ENCODE measurements at regions not wholly inside any gene's neighbourhood (a gene's known extent, or its start where the extent isn't known, plus 50 kb on each side); places are given as distances from the start of the nearest gene placed in this dataset.
"Not testable (repeated sequence)": the region's sequence is repeated elsewhere in the genome, so short reads cannot be mapped to it uniquely, and the experiment has no call there.

DNA sequence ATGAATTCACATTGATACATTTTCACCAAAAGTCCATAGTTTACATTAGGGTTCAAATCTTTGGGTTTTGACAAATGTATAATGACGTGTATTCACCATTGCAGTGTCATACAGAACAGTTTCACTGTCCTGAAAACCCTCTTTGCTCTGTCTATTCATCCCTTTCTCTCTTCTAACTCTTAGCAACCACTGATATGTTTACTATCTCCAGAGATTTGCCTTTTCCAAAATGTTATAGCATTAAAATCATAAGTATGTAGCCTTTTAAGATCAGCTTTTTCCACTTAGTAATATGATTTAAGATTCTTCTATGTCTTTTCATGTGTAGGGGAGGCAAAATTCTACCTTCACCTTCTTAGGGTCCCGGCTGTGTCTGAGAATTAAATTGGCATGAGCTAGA lies 203.8 kb downstream of the TPRG1 start:
- no peak for DNase-seq (ENCODE audit: low read depth)

- no peak for DNase-seq (ENCODE audit: low read depth)
These were observed 211.9 kb downstream of the TPRG1 start for GRCh38 chr3:189383630-189384029.

DNA sequence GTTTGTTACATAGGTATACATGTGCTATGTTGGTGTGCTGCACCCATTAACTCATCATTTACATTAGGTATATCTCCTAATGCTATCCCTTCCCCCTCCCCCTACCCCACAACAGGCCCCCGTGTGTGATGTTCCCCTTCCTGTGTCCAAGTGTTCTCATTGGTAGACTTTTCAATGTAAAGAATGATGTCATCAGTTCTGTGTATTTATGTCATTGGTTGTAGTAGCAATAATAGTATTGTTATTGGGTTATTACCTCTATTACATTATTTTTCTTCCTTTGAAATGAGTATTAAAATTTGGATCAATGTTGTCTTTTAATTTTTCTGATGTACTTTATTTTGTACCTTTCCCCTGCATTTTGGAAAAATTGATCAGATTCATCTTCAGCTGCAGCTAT lies 214.1 kb downstream of the TPRG1 start:
- not testable (repeated sequence) for DNase-seq (ENCODE audit: low read depth)

DNA sequence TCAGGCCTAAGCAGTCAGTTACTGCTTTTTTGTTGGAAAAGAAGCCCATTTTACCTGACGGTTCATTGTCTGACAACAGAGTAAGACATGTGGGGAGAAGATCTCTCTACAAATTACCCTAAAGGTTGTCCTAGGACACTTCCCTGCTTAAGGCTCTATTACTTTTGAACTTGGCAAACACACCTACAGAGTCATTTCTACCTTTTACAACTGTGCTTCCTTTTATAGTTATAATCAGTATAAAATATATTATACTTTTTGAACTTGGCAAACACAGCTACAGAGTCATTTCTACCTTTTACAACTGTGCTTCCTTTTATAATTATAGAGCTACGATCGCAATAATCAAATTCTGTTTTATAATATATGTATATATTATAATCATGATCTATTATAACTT lies 215.0 kb downstream of the TPRG1 start:
- DNase-seq (ENCODE audit: low read depth): no peak

DNA sequence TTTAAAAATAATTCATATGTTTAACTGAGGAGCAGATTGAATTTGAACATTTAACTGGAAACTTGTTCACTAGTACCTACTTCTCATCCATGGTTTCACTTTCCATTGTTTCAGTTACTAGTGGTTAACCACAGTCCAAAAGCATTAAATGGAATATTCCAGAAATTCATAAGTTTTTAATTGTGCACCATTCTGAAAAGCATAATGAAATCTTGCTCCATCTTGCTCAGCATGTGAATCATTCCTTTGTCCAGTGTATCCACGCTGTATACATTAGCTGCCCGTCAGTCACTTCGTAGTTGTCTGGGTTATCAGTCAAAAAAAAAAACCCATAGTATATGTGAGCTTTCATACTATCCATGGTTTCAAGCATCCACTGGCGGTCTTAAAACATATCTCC lies 217.6 kb downstream of the TPRG1 start:
- no peak for DNase-seq (ENCODE audit: low read depth)

DNA sequence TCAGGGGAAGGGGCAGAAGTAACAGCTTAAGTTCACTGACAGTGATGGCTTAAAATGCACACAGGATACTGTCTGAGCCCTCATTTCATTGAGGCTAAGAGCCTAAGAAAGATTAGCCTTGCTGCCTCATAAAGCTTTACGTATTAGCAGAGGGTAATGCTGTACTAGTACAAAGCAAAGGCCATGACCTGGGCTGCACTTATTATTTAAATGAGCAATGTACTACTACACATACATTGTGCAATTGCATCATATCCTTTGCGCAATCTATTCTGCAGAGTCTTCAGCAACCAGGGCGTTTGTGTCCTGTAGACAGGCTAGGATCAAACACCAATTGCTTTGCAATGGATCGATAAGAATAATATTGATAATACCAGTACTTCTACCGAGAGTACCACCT lies 221.8 kb downstream of the TPRG1 start:
- DNase-seq (ENCODE audit: low read depth): peak; percentile 56

DNA sequence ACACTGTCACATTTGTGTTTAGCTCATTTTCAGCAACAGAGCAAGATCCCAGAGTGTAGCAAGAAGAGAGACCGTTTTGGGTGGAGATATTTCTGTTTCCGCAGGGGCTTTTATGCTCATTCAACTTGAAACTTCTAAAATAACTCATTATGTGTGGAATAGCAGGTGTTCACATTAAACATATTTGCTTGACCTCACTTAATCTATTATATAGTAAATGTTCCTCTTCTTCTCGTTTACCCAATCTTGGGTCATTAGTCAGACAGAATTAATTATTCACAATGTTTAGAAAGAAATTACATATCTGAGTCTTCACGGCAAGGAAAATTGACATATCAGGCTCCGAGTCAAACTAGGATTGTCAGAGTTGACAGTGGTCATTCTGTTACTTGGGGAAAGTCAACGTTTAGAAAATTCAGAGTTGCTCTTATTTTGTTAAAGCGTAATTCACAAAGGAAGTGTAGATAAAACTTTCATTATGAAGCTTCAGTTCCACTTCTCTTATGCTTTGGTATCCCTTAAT lies 222.9 kb downstream of the TPRG1 start:
- DNase-seq (ENCODE audit: low read depth): no peak

GRCh38 chr3:189395825-189396224 lies 224.1 kb downstream of the TPRG1 start:
- DNase-seq (ENCODE audit: low read depth): no peak

DNA sequence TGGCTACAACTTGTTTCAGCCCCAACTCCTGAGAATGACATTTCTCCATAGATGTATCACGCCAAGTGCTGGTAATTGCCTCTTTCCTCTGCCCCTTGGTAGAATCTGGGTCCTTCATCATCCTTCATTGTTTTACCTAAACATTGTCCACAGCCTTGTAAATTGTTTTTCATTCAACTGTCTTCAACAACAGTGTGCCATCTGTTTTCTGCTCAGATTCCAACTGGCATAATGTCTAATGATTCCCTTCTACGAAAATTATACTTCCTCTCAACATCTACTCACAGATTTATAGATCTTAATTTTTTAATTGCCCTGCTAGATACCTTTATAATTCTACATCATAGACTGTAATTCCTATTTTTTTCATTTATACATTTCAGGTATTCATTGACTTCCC lies 226.9 kb downstream of the TPRG1 start:
- DNase-seq (ENCODE audit: low read depth): no peak

- no peak for DNase-seq (ENCODE audit: low read depth)
These were observed 229.4 kb downstream of the TPRG1 start for GRCh38 chr3:189401196-189401595.

GRCh38 chr3:189403194-189403593 lies 228.0 kb upstream of the TP63 start:
- no peak for DNase-seq (ENCODE audit: low read depth)

GRCh38 chr3:189404024-189404423 lies 227.2 kb upstream of the TP63 start:
- no peak for DNase-seq (ENCODE audit: low read depth)

DNA sequence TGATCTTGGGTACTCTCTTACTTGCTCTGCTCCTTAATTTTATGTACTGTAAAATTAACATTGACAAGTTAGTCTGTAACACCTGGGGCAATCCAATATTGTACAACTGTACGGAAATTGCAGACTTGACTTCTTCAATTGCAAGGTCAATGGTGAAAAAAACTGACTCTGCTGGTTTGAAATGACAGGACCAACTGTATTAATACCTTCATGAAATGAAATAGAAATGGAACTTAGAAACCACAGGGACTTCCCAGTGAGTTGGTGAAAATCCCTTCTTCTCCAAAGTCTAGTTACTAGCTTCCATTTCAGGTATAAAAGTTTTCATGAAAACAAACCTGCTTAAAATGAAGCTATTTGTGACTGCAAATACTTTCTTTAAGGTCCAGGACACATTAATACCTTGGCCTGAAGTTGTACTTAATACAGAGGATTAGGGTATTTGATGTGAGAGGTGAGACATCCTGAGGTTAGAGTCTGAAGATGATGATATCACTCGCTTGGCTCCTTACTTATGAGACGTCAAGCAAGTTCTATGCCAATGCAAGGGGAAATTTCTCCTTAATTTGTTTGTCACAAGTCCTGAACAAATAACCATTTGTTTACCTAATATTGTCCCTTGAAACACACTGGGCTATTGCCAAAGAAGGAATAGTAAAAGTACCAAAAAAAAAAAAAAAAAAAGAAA lies 226.2 kb upstream of the TP63 start:
- DNase-seq (ENCODE audit: low read depth): no peak

DNA sequence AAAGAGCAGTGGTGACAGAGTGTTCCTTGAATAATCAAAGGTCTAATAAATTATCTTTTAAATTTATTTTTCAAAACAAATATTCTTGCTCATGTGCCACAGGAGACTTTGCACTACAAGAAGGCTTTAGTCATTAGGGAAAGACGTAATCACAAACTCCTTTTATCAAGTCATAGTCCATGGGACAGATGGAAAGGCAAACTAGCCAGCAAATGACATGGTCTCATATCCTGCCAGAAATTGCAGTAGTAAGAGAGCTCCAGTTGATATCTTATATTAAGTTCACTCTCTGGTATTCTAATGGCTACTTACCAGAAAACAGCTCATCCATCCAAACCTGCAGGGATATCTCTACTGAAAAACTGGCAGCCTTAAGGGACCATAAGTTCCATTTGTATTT lies 225.0 kb upstream of the TP63 start:
- DNase-seq (ENCODE audit: low read depth): no peak

DNA sequence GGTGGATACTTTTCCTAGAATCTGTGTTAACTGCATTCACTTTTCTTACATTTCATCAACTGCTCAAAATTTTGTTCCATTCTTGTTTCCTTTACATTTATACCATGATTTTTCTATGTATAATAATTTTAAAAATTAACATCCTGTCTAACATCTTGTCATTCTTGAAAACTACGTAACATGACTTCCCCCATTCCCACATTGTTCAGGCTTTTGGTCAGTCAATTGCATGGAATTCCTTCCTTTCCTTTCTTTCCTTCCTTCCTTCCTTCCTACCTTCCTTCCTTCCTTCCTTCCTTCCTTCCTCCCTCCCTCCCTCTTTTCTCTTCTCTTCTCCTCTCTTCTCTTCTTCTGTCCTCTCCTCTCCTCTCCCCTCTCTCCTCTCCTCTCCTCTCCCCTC lies 220.7 kb upstream of the TP63 start:
- DNase-seq (ENCODE audit: low read depth): no peak

GRCh38 chr3:189419038-189419437 lies 212.2 kb upstream of the TP63 start:
- DNase-seq (ENCODE audit: low read depth): no peak

GRCh38 chr3:189419683-189420082 lies 211.5 kb upstream of the TP63 start:
- DNase-seq (ENCODE audit: low read depth): no peak

- no peak for DNase-seq (ENCODE audit: low read depth)
These were observed 206.3 kb upstream of the TP63 start for GRCh38 chr3:189424922-189425321.

DNA sequence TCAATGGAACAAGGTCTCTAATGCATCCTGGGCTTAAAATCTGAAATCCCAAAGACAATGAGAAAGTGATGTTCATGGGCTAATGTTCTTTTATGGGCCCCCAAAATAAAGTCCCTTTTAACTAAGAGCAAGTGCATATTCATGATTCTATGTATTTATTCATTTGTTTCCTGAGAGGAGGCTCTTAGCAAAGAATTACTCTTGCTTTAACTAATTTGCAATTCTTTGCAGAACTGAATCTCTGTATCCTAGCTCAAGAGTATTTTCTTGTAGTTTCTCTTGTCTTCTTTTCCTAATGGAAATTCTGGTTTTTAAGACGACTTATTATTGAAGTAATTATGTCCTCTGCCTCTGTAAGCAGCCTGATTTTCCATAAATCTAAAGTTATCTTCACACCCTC lies 202.2 kb upstream of the TP63 start:
- DNase-seq (ENCODE audit: low read depth): no peak

GRCh38 chr3:189430166-189430565 lies 201.0 kb upstream of the TP63 start:
- DNase-seq (ENCODE audit: low read depth): no peak

DNA sequence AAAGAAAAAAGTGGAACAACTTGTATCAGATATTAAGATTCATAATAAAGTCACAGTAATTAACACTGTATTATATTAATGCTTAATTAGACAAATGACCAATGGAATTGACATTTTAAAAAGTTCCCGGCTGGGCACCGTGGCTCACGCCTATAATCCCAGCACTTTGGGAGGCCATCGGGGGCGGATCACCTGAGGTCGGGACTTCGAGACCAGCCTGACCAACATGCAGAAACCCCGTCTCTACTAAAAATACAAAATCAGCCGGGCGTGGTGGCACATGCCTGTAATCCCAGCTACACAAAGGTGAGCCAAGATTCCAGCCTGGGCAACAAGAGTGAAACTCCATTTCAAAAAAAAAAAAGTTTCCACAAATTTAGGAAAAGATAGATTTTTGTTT lies 188.9 kb upstream of the TP63 start:
- DNase-seq (ENCODE audit: low read depth): not testable (repeated sequence)

GRCh38 chr3:189446959-189447560 lies 184.1 kb upstream of the TP63 start:
- DNase-seq (ENCODE audit: low read depth): peak; percentile 18

GRCh38 chr3:189449084-189449483 lies 182.1 kb upstream of the TP63 start:
- DNase-seq (ENCODE audit: low read depth): no peak

DNA sequence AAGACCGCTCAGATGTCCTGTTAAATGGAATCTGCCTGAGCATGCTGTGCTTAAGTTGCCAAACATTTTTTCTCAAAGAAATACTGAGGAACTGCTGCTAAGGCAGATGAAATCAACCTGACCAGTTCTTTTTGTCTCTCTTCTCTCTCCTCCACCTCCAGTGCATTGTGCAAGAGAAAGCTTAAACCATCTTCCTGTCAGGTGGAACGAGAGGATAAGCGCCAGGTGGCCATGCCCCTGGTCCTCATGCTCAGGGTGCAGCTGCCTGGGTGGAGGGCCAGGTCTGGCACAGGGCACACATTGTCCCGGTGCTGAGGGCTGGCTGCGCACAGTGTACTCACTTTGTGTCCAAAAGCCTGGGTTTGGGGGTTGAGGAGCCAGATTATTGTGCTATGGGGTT lies 176.2 kb upstream of the TP63 start:
- DNase-seq (ENCODE audit: low read depth): no peak

All from amniotic epithelial cell (primary cell).